Cardiac fibroblast (primary cell): ENCODE measurements at regions not wholly inside any gene's neighbourhood (a gene's known extent, or its start where the extent isn't known, plus 50 kb on each side); places are given as distances from the start of the nearest gene placed in this dataset.
A peak's percentile ranks its signal among the peaks of the same experiment; 100 is the strongest.

Source experiments
- DNase-seq, 2 donors: peaks; one replicate each; pipeline versions ENCODE4 v3.0.0 to v3.0.0-alpha.2; 2010; ENCODE audit warnings: low read depth in 2 of 2
- H3K4me3 ChIP-seq, 2 donors: replicated peaks in 1 of 2; 1 replicate in 1 of 2; 2 replicates in 1 of 2; pipeline ENCODE4 v1.5.1; 2011; ENCODE audit warnings: low read depth in 2 of 2, low read length in 2 of 2, mild to moderate bottlenecking in 2 of 2, moderate library complexity in 1 of 2
- CTCF ChIP-seq: IDR thresholded peaks from one replicate; pipeline ENCODE4 v1.5.1; 2011; ENCODE audit warnings: low read depth, mild to moderate bottlenecking, low read length, inconsistent platforms

- TF ChIP-seq CTCF, result no peak
- no peak overlapping the region for H3K4me3 ChIP-seq
- DNase-seq, result no peak
Measured at GRCh38 chr3:190768891-190769290, 93.6 kb downstream of the GMNC start.

GRCh38 chr3:190767851-190768250 lies 94.6 kb downstream of the GMNC start:
- no peak overlapping the region for H3K4me3 ChIP-seq
- TF ChIP-seq CTCF, result no peak
- DNase-seq, result no peak

GRCh38 chr3:190764231-190765134 lies 98.0 kb downstream of the GMNC start:
- TF ChIP-seq CTCF, result no peak
- no peak overlapping the region for H3K4me3 ChIP-seq
- DNase-seq, result no peak

- no peak overlapping the region for H3K4me3 ChIP-seq
- DNase-seq, result no peak
- TF ChIP-seq CTCF, result no peak
Measured at GRCh38 chr3:190762801-190763200, 99.7 kb downstream of the GMNC start.

- no peak for TF ChIP-seq CTCF
- H3K4me3 ChIP-seq, result no peak overlapping the region
- DNase-seq, result peak; percentile 25 to 39
Measured at GRCh38 chr3:190747571-190747970, 114.9 kb downstream of the GMNC start.

GRCh38 chr3:190746986-190747385 lies 115.5 kb downstream of the GMNC start:
- no peak overlapping the region for H3K4me3 ChIP-seq
- no peak for TF ChIP-seq CTCF
- DNase-seq, result no peak
